H1 (cell line): ENCODE measurements at regions not wholly inside any gene's neighbourhood (a gene's known extent, or its start where the extent isn't known, plus 50 kb on each side); places are given as distances from the start of the nearest gene placed in this dataset.

Source experiments
- CTCF ChIA-PET: fragments of 300-600 bp; sonication (Branson Sonifier 250); formaldehyde crosslinking; loops from one replicate; lab custom pipeline; 2021; ENCODE audit not compliant: partially characterized antibody; lab: Charles Lee
- POLR2A ChIA-PET: fragments of 300-600 bp; sonication (Branson Sonifier 250); formaldehyde crosslinking; loops from one replicate; lab custom pipeline; 2021; ENCODE audit warnings: inconsistent platforms; ENCODE audit not compliant: partially characterized antibody; lab: Charles Lee
- DNase-seq, 2 experiments: peaks; one replicate each; pipeline versions ENCODE4 v3.0.0 to v3.0.0-alpha.2; 2010 to 2022; ENCODE audit warnings: low spot score in 2 of 2, low read depth in 1 of 2, mixed read lengths in 1 of 2
- FAIRE-seq: peaks from 2 replicates; lab custom pipeline; 2011; peaks lifted over from hg19 to GRCh38; lab: Jason Lieb, UNC
- H2AFZ ChIP-seq: 2 replicates; pipeline ENCODE4 v1.8.1; 2012; ENCODE audit warnings: low read length, inconsistent platforms
- H2AK5ac ChIP-seq: 2 replicates; pipeline ENCODE4 v1.6.1; 2013; ENCODE audit warnings: low read depth, low read length
- H2BK120ac ChIP-seq: replicated peaks from 2 replicates; pipeline ENCODE3; 2013; ENCODE audit warnings: low read depth, low read length, inconsistent platforms
- H2BK12ac ChIP-seq: 2 replicates; pipeline ENCODE4 v1.6.1; 2013; ENCODE audit warnings: low read depth, low read length
- H2BK15ac ChIP-seq: 2 replicates; pipeline ENCODE4 v1.6.1; 2013; ENCODE audit warnings: low read length
- H2BK20ac ChIP-seq: 2 replicates; pipeline ENCODE4 v1.6.1; 2013; ENCODE audit warnings: low read length
- H2BK5ac ChIP-seq: 2 replicates; pipeline ENCODE4 v1.6.1; 2013; ENCODE audit warnings: low read depth, low read length
- H3K14ac ChIP-seq: 2 replicates; pipeline ENCODE4 v1.6.1; 2013; ENCODE audit warnings: inconsistent platforms; ENCODE audit not compliant: insufficient read length
- H3K18ac ChIP-seq: 2 replicates; pipeline ENCODE4 v1.6.1; 2013; ENCODE audit warnings: low read length; ENCODE audit errors: extremely low read depth
- H3K23ac ChIP-seq: 2 replicates; pipeline ENCODE4 v1.6.1; 2013; ENCODE audit warnings: inconsistent platforms; ENCODE audit not compliant: insufficient read length
- H3K23me2 ChIP-seq: 2 replicates; pipeline ENCODE4 v1.6.1; 2013; ENCODE audit warnings: low read depth, low read length
- H3K27ac ChIP-seq: 2 replicates; pipeline ENCODE4 v1.6.1; 2011; ENCODE audit warnings: low read depth, low read length, inconsistent platforms
- H3K27me3 ChIP-seq, 4 experiments: replicated peaks in 1 of 4; 1 replicate in 1 of 4; 2 replicates in 3 of 4; pipeline versions ENCODE4 v1.6.1 to v1.8.1; 2011 to 2013; ENCODE audit warnings: low read length in 3 of 4, mild to moderate bottlenecking in 3 of 4, inconsistent platforms in 2 of 4, mixed read lengths in 2 of 4, moderate library complexity in 1 of 4; ENCODE audit not compliant: control insufficient read depth in 3 of 4, insufficient read depth in 3 of 4; ENCODE audit errors: extremely low read depth in 1 of 4
- H3K36me3 ChIP-seq, 4 experiments: 2 replicates each; pipeline versions ENCODE4 v1.6.1 to v1.8.1; 2011 to 2013; ENCODE audit warnings: mild to moderate bottlenecking in 4 of 4, low read length in 3 of 4, moderate library complexity in 2 of 4, control low read depth in 1 of 4, inconsistent platforms in 1 of 4; ENCODE audit not compliant: insufficient read depth in 4 of 4, control insufficient read depth in 2 of 4
- H3K4ac ChIP-seq: replicated peaks from 2 replicates; pipeline ENCODE3; 2013; ENCODE audit warnings: low read length, low read depth, mixed read lengths, inconsistent platforms; ENCODE audit not compliant: insufficient read length
- H3K4me1 ChIP-seq, 4 experiments: replicated peaks in 1 of 4; 1 replicate in 1 of 4; 2 replicates in 3 of 4; pipeline versions ENCODE4 v1.6.1 to v1.8.1; 2011 to 2013; ENCODE audit warnings: low read length in 3 of 4, inconsistent platforms in 2 of 4, mixed read lengths in 1 of 4; ENCODE audit not compliant: insufficient read depth in 4 of 4, control insufficient read depth in 3 of 4
- H3K4me2 ChIP-seq, 2 experiments: 2 replicates each; pipeline versions ENCODE4 v1.6.1 to v1.8.1; 2011 to 2013; ENCODE audit warnings: low read depth in 2 of 2, low read length in 2 of 2, control low read depth in 1 of 2, inconsistent platforms in 1 of 2, mild to moderate bottlenecking in 1 of 2; ENCODE audit not compliant: insufficient read depth in 1 of 2
- H3K4me3 ChIP-seq, 4 experiments: fragments of 200-600, 300-600 bp in 1 of 4; sonication (generic), shearing (Covaris generic), sonication (Bioruptor Twin) in 1 of 4; 2 replicates each; pipeline versions ENCODE4 v1.5.1 to v1.8.1; 2011 to 2016; ENCODE audit warnings: low read length in 4 of 4, low read depth in 3 of 4, control low read depth in 2 of 4, inconsistent platforms in 2 of 4, mild to moderate bottlenecking in 2 of 4, mixed read lengths in 1 of 4, moderate library complexity in 1 of 4; ENCODE audit not compliant: insufficient read depth in 2 of 4; ENCODE audit errors: extremely low read depth in 1 of 4
- H3K56ac ChIP-seq: replicated peaks from 2 replicates; pipeline ENCODE3; 2013; ENCODE audit warnings: low read depth, mild to moderate bottlenecking, mixed read lengths, low read length, inconsistent platforms; ENCODE audit not compliant: insufficient read length
- H3K79me1 ChIP-seq: 2 replicates; pipeline ENCODE4 v1.6.1; 2013; ENCODE audit warnings: low read depth, low read length, control low read depth
- H3K79me2 ChIP-seq, 2 experiments: 2 replicates each; pipeline versions ENCODE4 v1.6.1 to v1.8.1; 2012 to 2013; ENCODE audit warnings: low read length in 2 of 2, mild to moderate bottlenecking in 2 of 2, inconsistent platforms in 1 of 2; ENCODE audit not compliant: insufficient read depth in 2 of 2, control insufficient read depth in 1 of 2
- H3K9ac ChIP-seq, 4 experiments: replicated peaks in 1 of 4; 1 replicate in 1 of 4; 2 replicates in 3 of 4; pipeline versions ENCODE4 v1.6.1 to v1.8.1; 2011 to 2013; ENCODE audit warnings: low read depth in 3 of 4, low read length in 3 of 4, control low read depth in 2 of 4, mild to moderate bottlenecking in 2 of 4, moderate library complexity in 2 of 4, inconsistent platforms in 1 of 4; ENCODE audit errors: extremely low read depth in 1 of 4
- H3K9me3 ChIP-seq, 2 experiments: 2 replicates each; pipeline versions ENCODE4 v1.6.1 to v1.8.1; 2012 to 2013; ENCODE audit warnings: mild to moderate bottlenecking in 2 of 2, moderate library complexity in 2 of 2, control low read depth in 1 of 2, inconsistent platforms in 1 of 2, low read depth in 1 of 2, low read length in 1 of 2, mixed read lengths in 1 of 2; ENCODE audit not compliant: insufficient read depth in 2 of 2
- H4K20me1 ChIP-seq, 2 experiments: replicated peaks in 1 of 2; 2 replicates each; pipeline versions ENCODE3 to v1.8.1; 2011 to 2013; ENCODE audit warnings: inconsistent platforms in 2 of 2, low read length in 2 of 2, mild to moderate bottlenecking in 1 of 2; ENCODE audit not compliant: insufficient read depth in 2 of 2, control insufficient read depth in 1 of 2
- H4K5ac ChIP-seq: 2 replicates; pipeline ENCODE4 v1.6.1; 2013; ENCODE audit warnings: low read length, low read depth, mixed read lengths, inconsistent platforms; ENCODE audit not compliant: insufficient read length
- H4K8ac ChIP-seq: 2 replicates; pipeline ENCODE4 v1.8.0; 2013; ENCODE audit warnings: mild to moderate bottlenecking, moderate library complexity, low read length, inconsistent platforms; ENCODE audit not compliant: insufficient read depth; ENCODE audit errors: extremely low read depth
- H4K91ac ChIP-seq: replicated peaks from 2 replicates; pipeline ENCODE3; 2013; ENCODE audit warnings: low read length, mixed read lengths, inconsistent platforms; ENCODE audit not compliant: insufficient read length
- ATF3 ChIP-seq: IDR thresholded peaks from 2 replicates; pipeline ENCODE4 v1.6.1; 2011; ENCODE audit warnings: low read depth, mild to moderate bottlenecking, low read length; ENCODE audit not compliant: insufficient read depth
- BRCA1 ChIP-seq: IDR thresholded peaks from 2 replicates; pipeline ENCODE4 v1.6.1; 2012; ENCODE audit warnings: low read depth, low read length, improper control_type of control experiment
- CHD1 ChIP-seq: IDR thresholded peaks from 2 replicates; pipeline ENCODE4 v1.6.1; 2012; ENCODE audit warnings: low read depth, low read length, improper control_type of control experiment
- CREB1 ChIP-seq: IDR thresholded peaks from 2 replicates; pipeline ENCODE4 v1.6.1; 2012; ENCODE audit warnings: inconsistent platforms
- E2F6 ChIP-seq: IDR thresholded peaks from 2 replicates; pipeline ENCODE4 v1.6.1; 2012; ENCODE audit warnings: inconsistent platforms
- GTF2F1 ChIP-seq: IDR thresholded peaks from 2 replicates; pipeline ENCODE4 v1.6.1; 2012; ENCODE audit warnings: low read depth, low read length, improper control_type of control experiment, borderline replicate concordance
- KDM1A ChIP-seq: fragments of 200-600, 300-600 bp; sonication (generic); IDR thresholded peaks from 2 replicates; pipeline ENCODE4 v1.7.1; 2016; ENCODE audit warnings: mild to moderate bottlenecking, low read length, borderline replicate concordance
- RAD21 ChIP-seq, 2 experiments: IDR thresholded peaks in 1 of 2; conservative IDR thresholded peaks in 1 of 2; 2 replicates each; pipeline ENCODE4 v1.6.1; 2011; ENCODE audit warnings: low read depth in 2 of 2, low read length in 2 of 2, improper control_type of control experiment in 1 of 2, inconsistent platforms in 1 of 2, mild to moderate bottlenecking in 1 of 2, moderate library complexity in 1 of 2
- RXRA ChIP-seq: IDR thresholded peaks from 2 replicates; pipeline ENCODE4 v1.6.1; 2011; ENCODE audit warnings: low read depth, mild to moderate bottlenecking, low read length, moderate library complexity; ENCODE audit not compliant: insufficient read depth
- SAP30 ChIP-seq: fragments of 300-600 bp; sonication (generic); IDR thresholded peaks from 2 replicates; pipeline ENCODE4 v1.7.1; 2012; ENCODE audit warnings: low read length, moderate library complexity, mild to moderate bottlenecking, inconsistent platforms; ENCODE audit not compliant: insufficient read depth, insufficient replicate concordance
- SP2 ChIP-seq: IDR thresholded peaks from 2 replicates; pipeline ENCODE4 v1.6.1; 2012; ENCODE audit warnings: mild to moderate bottlenecking, low read length, inconsistent platforms
- SP4 ChIP-seq: IDR thresholded peaks from 2 replicates; pipeline ENCODE4 v1.6.1; 2012; ENCODE audit warnings: low read length, inconsistent platforms
- TEAD4 ChIP-seq: IDR thresholded peaks from 2 replicates; pipeline ENCODE4 v1.6.1; 2012; ENCODE audit warnings: low read depth, low read length, inconsistent platforms, mixed read lengths
- WGBS, 2 experiments: shearing (Covaris generic) in 1 of 2; methylation state at CpG; one replicate each; pipeline versions ENCODE4 v1.1.6 to v1.1.7; 2013 to 2015; ENCODE audit warnings: low lambda C conversion rate in 2 of 2, mixed read lengths in 2 of 2, inconsistent platforms in 1 of 2, low coverage in 1 of 2, missing lambda C conversion rate in 1 of 2; ENCODE audit not compliant: insufficient replicate concordance in 2 of 2, insufficient coverage in 1 of 2, insufficient read length in 1 of 2; ENCODE audit errors: extremely low coverage in 1 of 2, missing lambda C conversion rate in 1 of 2; 5-methylcytosine and 5-hydroxymethylcytosine counted together

- 89% methylated on average over 2 of the region's 2 CpGs; no CpG with 5 or more reads in 1 of the 2 experiments for WGBS, 2 experiments
- H3K14ac ChIP-seq = no peak overlapping the region
- H2BK12ac ChIP-seq = no peak overlapping the region
- H4K91ac ChIP-seq = no peak overlapping the region
- no peaks in the 10 kb centered on the region for H3K27me3 ChIP-seq
- FAIRE-seq (no peak), DNase-seq (no peak)
- ChIA-PET POLR2A (no interaction called here), CTCF (interaction anchor here (1.2 to 1.8 kb wide), 3 partner anchors 11 to 20 kb away, joined by 3 to 6 read pairs (median 5); no protein-coding TSS in a partner anchor)
- no peak overlapping the region for H2AFZ ChIP-seq
- no peak overlapping the region for H4K8ac ChIP-seq
- no peak overlapping the region for H3K4me2 ChIP-seq
- H3K23ac ChIP-seq = no peak overlapping the region
- H2BK120ac ChIP-seq = no peak overlapping the region
- no peaks in the 10 kb centered on the region for H4K20me1 ChIP-seq
- H2AK5ac ChIP-seq = no peak overlapping the region
- no peak overlapping the region for H3K9ac ChIP-seq
- H2BK5ac ChIP-seq = no peak overlapping the region
- no peaks in the 10 kb centered on the region for H3K4me1 ChIP-seq
- no peaks in the 10 kb centered on the region for H3K79me1 ChIP-seq
- H3K56ac ChIP-seq = no peak overlapping the region
- H4K5ac ChIP-seq = no peak overlapping the region
- H3K18ac ChIP-seq = no peak overlapping the region
- no peak overlapping the region for H2BK15ac ChIP-seq
- no peak overlapping the region for H3K4me3 ChIP-seq
- H3K23me2 ChIP-seq = no peaks in the 10 kb centered on the region
- no peak for TF ChIP-seq CREB1
- no peak for TF ChIP-seq E2F6
- TF ChIP-seq SP4 = no peak
- TF ChIP-seq KDM1A = no peak
- no peak for TF ChIP-seq TEAD4
- no peak for TF ChIP-seq SAP30
- TF ChIP-seq RXRA = no peak
- TF ChIP-seq GTF2F1 = no peak
- TF ChIP-seq RAD21 (IDR thresholded peaks at IDR 0.05 in 1 of 2, conservative IDR thresholded peaks at IDR 0.05 in 1 of 2; ENCODE audit: low read depth in 2 of 2, low read length in 2 of 2) = no peak
- no peak for TF ChIP-seq SP2
- no peak for TF ChIP-seq ATF3
- no peak for TF ChIP-seq CHD1
- no peak for TF ChIP-seq BRCA1
- H3K4ac ChIP-seq = no peak overlapping the region
- H2BK20ac ChIP-seq = no peak overlapping the region
- H3K9me3 ChIP-seq = no peaks in the 10 kb centered on the region
- no peaks in the 10 kb centered on the region for H3K36me3 ChIP-seq
- no peaks in the 10 kb centered on the region for H3K79me2 ChIP-seq
- H3K27ac ChIP-seq = no peak overlapping the region
These were observed 219.3 kb downstream of the SPP2 start for GRCh38 chr2:234269769-234270204.
